Thoracic aorta (tissue), 2 donors: ENCODE measurements at regions not wholly inside any gene's neighbourhood (a gene's known extent, or its start where the extent isn't known, plus 50 kb on each side); places are given as distances from the start of the nearest gene placed in this dataset.

Experiments used
- ATAC-seq: fragments of 150-250 bp; one replicate; pipeline ENCODE4 v1.8.0; 2017; ENCODE audit warnings: low read depth; ENCODE audit not compliant: insufficient number of reproducible peaks, low FRiP score
- DNase-seq: peaks from one replicate; pipeline ENCODE4 v3.0.0-alpha.2; 2020; ENCODE audit warnings: low spot score
- H3K27ac ChIP-seq, 2 donors: fragments of 200-600 bp; sonication (generic); 1 replicate in 1 of 2; 2 replicates in 1 of 2; pipeline ENCODE4 v1.5.1; 2016; ENCODE audit warnings: mild to moderate bottlenecking in 2 of 2, moderate library complexity in 2 of 2
- H3K27me3 ChIP-seq: fragments of 200-600 bp; sonication (generic); replicated peaks from 2 replicates; pipeline ENCODE4 v1.6.0; 2016; ENCODE audit warnings: mild to moderate bottlenecking; ENCODE audit not compliant: insufficient read depth
- H3K36me3 ChIP-seq: fragments of 200-600 bp; sonication (generic); one replicate; pipeline ENCODE4 v1.5.1; 2016
- H3K4me1 ChIP-seq, 2 donors: fragments of 200-600 bp; sonication (generic); 1 replicate in 1 of 2; 2 replicates in 1 of 2; pipeline versions ENCODE4 v1.5.1 to v1.6.0; 2016; ENCODE audit warnings: low read depth in 2 of 2, mild to moderate bottlenecking in 1 of 2; ENCODE audit not compliant: control insufficient read depth in 1 of 2
- H3K4me3 ChIP-seq: fragments of 200-600 bp; sonication (generic); 2 replicates; pipeline ENCODE4 v1.5.1; 2016; ENCODE audit warnings: mild to moderate bottlenecking
- H3K9me3 ChIP-seq: fragments of 200-600 bp; sonication (generic); 2 replicates; pipeline ENCODE4 v1.5.1; 2016
- TF ChIP-seq, protein P1 (sequence below): fragments of 200-600 bp; sonication (generic); IDR thresholded peaks from one replicate; pipeline ENCODE4 v1.5.1; 2019; ENCODE audit warnings: antibody characterized with exemption

DNA sequence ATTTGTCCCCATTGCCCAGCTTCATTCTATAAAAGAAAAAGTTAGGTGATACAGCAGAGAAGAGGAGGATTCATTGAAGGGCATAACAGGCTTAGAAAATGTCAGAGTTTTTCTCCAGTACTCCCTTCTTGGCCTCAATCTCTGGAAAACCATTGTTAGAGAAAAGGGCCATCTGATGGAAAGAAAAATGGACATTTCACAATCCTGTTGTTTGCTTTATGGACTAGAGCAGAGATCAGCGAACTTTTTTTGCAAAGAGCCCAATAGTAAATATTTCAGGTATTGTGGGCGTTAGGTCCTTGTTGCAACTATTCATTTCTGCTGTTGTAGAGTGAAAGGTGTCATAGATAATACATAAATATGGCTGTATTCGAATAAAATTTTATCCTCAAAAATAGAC is 208.8 kb downstream of the TLE4 start:
- Histone ChIP-seq H3K36me3 (no peaks in the 10 kb centered on the region), H3K27me3 (no peaks in the 10 kb centered on the region), H3K4me1 (no peaks in the 10 kb centered on the region), H3K9me3 (no peaks in the 10 kb centered on the region), H3K4me3 (no peak overlapping the region), H3K27ac (no peak overlapping the region)
- ATAC-seq (no peak), DNase-seq (no peak)
- TF ChIP-seq, protein P1, sequence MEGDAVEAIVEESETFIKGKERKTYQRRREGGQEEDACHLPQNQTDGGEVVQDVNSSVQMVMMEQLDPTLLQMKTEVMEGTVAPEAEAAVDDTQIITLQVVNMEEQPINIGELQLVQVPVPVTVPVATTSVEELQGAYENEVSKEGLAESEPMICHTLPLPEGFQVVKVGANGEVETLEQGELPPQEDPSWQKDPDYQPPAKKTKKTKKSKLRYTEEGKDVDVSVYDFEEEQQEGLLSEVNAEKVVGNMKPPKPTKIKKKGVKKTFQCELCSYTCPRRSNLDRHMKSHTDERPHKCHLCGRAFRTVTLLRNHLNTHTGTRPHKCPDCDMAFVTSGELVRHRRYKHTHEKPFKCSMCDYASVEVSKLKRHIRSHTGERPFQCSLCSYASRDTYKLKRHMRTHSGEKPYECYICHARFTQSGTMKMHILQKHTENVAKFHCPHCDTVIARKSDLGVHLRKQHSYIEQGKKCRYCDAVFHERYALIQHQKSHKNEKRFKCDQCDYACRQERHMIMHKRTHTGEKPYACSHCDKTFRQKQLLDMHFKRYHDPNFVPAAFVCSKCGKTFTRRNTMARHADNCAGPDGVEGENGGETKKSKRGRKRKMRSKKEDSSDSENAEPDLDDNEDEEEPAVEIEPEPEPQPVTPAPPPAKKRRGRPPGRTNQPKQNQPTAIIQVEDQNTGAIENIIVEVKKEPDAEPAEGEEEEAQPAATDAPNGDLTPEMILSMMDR, result no peak

DNA sequence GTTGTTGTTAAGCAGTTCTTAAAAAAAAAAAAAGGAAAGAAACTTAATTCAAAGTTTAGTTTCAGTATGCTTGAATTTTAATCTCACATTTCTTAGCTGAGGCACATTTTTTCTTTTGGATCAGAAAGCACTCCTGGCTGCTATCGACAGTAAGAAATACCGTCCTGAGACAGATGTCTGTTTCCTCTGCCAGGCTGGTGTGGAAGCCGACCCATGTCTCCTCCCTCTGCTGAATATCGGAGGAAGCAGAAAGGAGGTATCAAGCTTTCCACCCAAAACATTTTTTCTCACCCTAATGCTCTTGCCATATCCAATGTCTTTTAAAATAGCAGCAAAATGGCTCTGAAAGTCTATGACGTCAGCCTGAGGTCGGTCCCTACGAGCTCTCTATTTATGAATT is 208.1 kb downstream of the TLE4 start:
- ATAC-seq (no peak), DNase-seq (no peak)
- H3K9me3 ChIP-seq, result no peaks in the 10 kb centered on the region
- no peaks in the 10 kb centered on the region for H3K27me3 ChIP-seq
- no peak overlapping the region for H3K4me3 ChIP-seq
- no peaks in the 10 kb centered on the region for H3K36me3 ChIP-seq
- TF ChIP-seq, protein P1, result no peak
- H3K4me1 ChIP-seq, result no peaks in the 10 kb centered on the region
- no peak overlapping the region for H3K27ac ChIP-seq

DNA sequence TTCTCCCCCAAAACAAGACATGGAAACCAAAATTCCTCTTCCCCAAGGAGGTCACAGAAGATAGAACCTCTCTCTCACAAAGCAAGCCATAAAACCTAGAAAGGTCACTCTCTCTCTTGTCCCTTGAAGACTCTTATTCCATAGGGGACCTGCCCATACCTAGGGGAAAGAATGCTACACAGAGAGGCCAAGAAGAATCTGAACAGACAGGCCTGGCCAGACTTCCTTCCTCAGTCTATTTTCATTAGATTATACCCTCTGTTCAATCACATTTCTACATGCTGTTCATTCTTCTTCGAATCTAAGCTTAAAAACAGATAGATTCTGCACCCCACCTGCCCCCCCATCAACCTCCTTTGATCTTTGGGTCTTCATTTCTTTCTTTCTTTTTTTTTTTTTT is 206.8 kb downstream of the TLE4 start:
- DNase-seq (no peak), ATAC-seq (no peak)
- no peaks in the 10 kb centered on the region for H3K36me3 ChIP-seq
- TF ChIP-seq, protein P1, result no peak
- no peak overlapping the region for H3K4me3 ChIP-seq
- H3K27me3 ChIP-seq, result no peaks in the 10 kb centered on the region
- H3K4me1 ChIP-seq, result no peaks in the 10 kb centered on the region
- no peak overlapping the region for H3K27ac ChIP-seq
- no peaks in the 10 kb centered on the region for H3K9me3 ChIP-seq

DNA sequence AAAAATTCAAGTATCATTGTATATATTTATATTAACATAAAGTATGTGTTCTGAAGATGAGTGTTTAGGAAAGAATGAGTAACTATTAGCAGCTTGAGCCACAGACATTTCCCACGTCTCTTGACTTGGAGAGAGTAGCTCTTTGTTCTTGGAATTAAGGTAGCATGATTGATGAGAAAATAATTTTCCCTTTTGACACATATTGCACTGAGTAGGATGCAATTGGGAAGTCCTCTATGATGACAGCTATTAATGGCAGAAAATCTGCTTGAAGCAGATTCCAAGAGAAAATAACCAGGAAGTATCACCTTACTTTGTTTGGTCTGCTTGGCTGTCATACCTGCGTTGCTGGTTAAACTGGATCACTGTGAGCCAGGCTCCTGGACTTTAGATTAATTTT is 204.8 kb downstream of the TLE4 start:
- H3K4me1 ChIP-seq, result no peaks in the 10 kb centered on the region
- H3K4me3 ChIP-seq, result no peak overlapping the region
- no peaks in the 10 kb centered on the region for H3K36me3 ChIP-seq
- H3K27me3 ChIP-seq, result no peaks in the 10 kb centered on the region
- no peak for ATAC-seq
- no peak overlapping the region for H3K27ac ChIP-seq
- TF ChIP-seq, protein P1, result no peak
- DNase-seq, result no peak
- H3K9me3 ChIP-seq, result no peaks in the 10 kb centered on the region
